SK-N-SH (cell line): ENCODE measurements at regions not wholly inside any gene's neighbourhood (a gene's known extent, or its start where the extent isn't known, plus 50 kb on each side); places are given as distances from the start of the nearest gene placed in this dataset.

Experiments used
- CTCF ChIA-PET: fragments of 300-600, 350-600 bp; formaldehyde crosslinking; extraction: SDS; loops from one replicate; lab custom pipeline; 2021; lab: Yijun Ruan, JAX
- POLR2A ChIA-PET: fragments of 350-600 bp; sonication (Branson Sonifier 250); formaldehyde crosslinking; extraction: SDS; loops from one replicate; lab custom pipeline; 2020; ENCODE audit warnings: antibody characterized with exemption, inconsistent platforms; lab: Yijun Ruan, JAX
- DNase-seq: peaks from one replicate; pipeline ENCODE4 v3.0.0; 2012
- H2AFZ ChIP-seq: fragments of 200-600 bp; sonication (generic); 2 replicates; pipeline ENCODE4 v1.8.1; 2016; ENCODE audit warnings: antibody characterized with exemption, mild to moderate bottlenecking, low read depth
- H3F3A ChIP-seq: fragments of 200-600 bp; sonication (generic); replicated peaks from 2 replicates; pipeline ENCODE3; 2016; ENCODE audit warnings: antibody characterized with exemption, mild to moderate bottlenecking; ENCODE audit not compliant: insufficient read depth
- H3K27ac ChIP-seq, 2 experiments: fragments of 200-500 bp in 1 of 2; fragments of 200-600 bp in 1 of 2; sonication (Bioruptor generic) in 1 of 2; sonication (generic), shearing (Covaris generic) in 1 of 2; 2 replicates each; pipeline versions ENCODE4 v1.5.1 to v1.6.1; 2014 to 2016; ENCODE audit warnings: low read depth in 2 of 2, inconsistent platforms in 1 of 2, low read length in 1 of 2, mild to moderate bottlenecking in 1 of 2, mixed read lengths in 1 of 2
- H3K27me3 ChIP-seq: fragments of 200-600 bp; sonication (generic), shearing (Covaris generic); 2 replicates; pipeline ENCODE4 v1.6.1; 2016; ENCODE audit warnings: mixed run types; ENCODE audit not compliant: insufficient read depth
- H3K36me3 ChIP-seq, 2 experiments: fragments of 200-500 bp in 1 of 2; fragments of 200-600 bp in 1 of 2; sonication (Bioruptor generic) in 1 of 2; sonication (generic) in 1 of 2; replicated peaks in 1 of 2; 2 replicates each; pipeline versions ENCODE3 to v1.5.1; 2014 to 2016; ENCODE audit warnings: low read length in 1 of 2, mild to moderate bottlenecking in 1 of 2; ENCODE audit not compliant: insufficient read depth in 2 of 2, control insufficient read depth in 1 of 2
- H3K4me1 ChIP-seq, 2 experiments: fragments of 200-500 bp in 1 of 2; fragments of 200-600 bp in 1 of 2; sonication (Bioruptor generic) in 1 of 2; sonication (generic), shearing (Covaris generic) in 1 of 2; 2 replicates each; pipeline versions ENCODE4 v1.5.1 to v1.6.1; 2014 to 2016; ENCODE audit warnings: low read depth in 1 of 2, low read length in 1 of 2, mixed run types in 1 of 2; ENCODE audit not compliant: insufficient read depth in 2 of 2, control insufficient read depth in 1 of 2
- H3K4me2 ChIP-seq: fragments of 200-600 bp; sonication (generic), shearing (Covaris generic); 2 replicates; pipeline ENCODE4 v1.6.1; 2017; ENCODE audit warnings: mixed run types
- H3K4me3 ChIP-seq, 2 experiments: fragments of 200-500 bp in 1 of 2; fragments of 200-600 bp in 1 of 2; sonication (Bioruptor generic) in 1 of 2; sonication (generic), shearing (Covaris generic) in 1 of 2; 2 replicates each; pipeline versions ENCODE4 v1.5.1 to v1.8.1; 2014 to 2016; ENCODE audit warnings: low read depth in 2 of 2, inconsistent platforms in 1 of 2, low read length in 1 of 2, mild to moderate bottlenecking in 1 of 2, mixed read lengths in 1 of 2, moderate library complexity in 1 of 2
- H3K79me2 ChIP-seq: fragments of 200-600 bp; sonication (generic); 2 replicates; pipeline ENCODE4 v1.8.1; 2017; ENCODE audit warnings: mild to moderate bottlenecking; ENCODE audit not compliant: insufficient read depth
- H3K9ac ChIP-seq: fragments of 200-600 bp; sonication (generic); 2 replicates; pipeline ENCODE4 v1.6.1; 2017; ENCODE audit warnings: mixed run types
- H3K9me2 ChIP-seq: fragments of 200-600 bp; sonication (generic); 2 replicates; pipeline ENCODE4 v1.6.1; 2017; ENCODE audit warnings: mixed run types
- H3K9me3 ChIP-seq: fragments of 200-600 bp; sonication (generic); 2 replicates; pipeline ENCODE4 v1.6.1; 2017; ENCODE audit warnings: mixed run types, mild to moderate bottlenecking, moderate library complexity
- H4K20me1 ChIP-seq: fragments of 200-600 bp; sonication (generic); 2 replicates; pipeline ENCODE4 v1.6.1; 2017; ENCODE audit warnings: mild to moderate bottlenecking, mixed run types; ENCODE audit not compliant: insufficient read depth
- CTCF ChIP-seq: fragments of 200-600 bp; sonication (generic); IDR thresholded peaks from 2 replicates; pipeline ENCODE4 v1.6.1; 2017; ENCODE audit warnings: antibody characterized with exemption, mild to moderate bottlenecking, moderate library complexity
- EZH2phosphoT487 ChIP-seq: fragments of 200-600 bp; sonication (generic); IDR thresholded peaks from 2 replicates; pipeline ENCODE4 v1.6.1; 2017; ENCODE audit warnings: low read depth, mixed run types, mild to moderate bottlenecking, antibody characterized with exemption, moderate library complexity, borderline replicate concordance
- FOXJ3 ChIP-seq: sonication (generic); formaldehyde crosslinking; IDR thresholded peaks from 2 replicates; pipeline ENCODE4 v1.5.1; 2020; ENCODE audit warnings: mild to moderate bottlenecking, missing genetic modification reagents
- GABPA ChIP-seq: IDR thresholded peaks from 2 replicates; pipeline ENCODE4 v1.4.0; 2012; ENCODE audit warnings: low read depth, mild to moderate bottlenecking
- GATA2 ChIP-seq: sonication (generic); formaldehyde crosslinking; IDR thresholded peaks from 2 replicates; pipeline ENCODE4 v1.5.0; 2020; ENCODE audit warnings: mild to moderate bottlenecking, missing genetic modification reagents
- MEF2A ChIP-seq: IDR thresholded peaks from 2 replicates; pipeline ENCODE4 v1.4.0; 2012; ENCODE audit warnings: low read depth, borderline replicate concordance
- RCOR1 ChIP-seq: fragments of 150-350 bp; IDR thresholded peaks from 2 replicates; pipeline ENCODE4 v1.6.1; 2017; ENCODE audit warnings: antibody characterized with exemption, low read length
- REST ChIP-seq: IDR thresholded peaks from 2 replicates; pipeline ENCODE4 v1.6.1; 2012; ENCODE audit warnings: mild to moderate bottlenecking, low read depth, low read length, moderate library complexity
- RXRA ChIP-seq: IDR thresholded peaks from 2 replicates; pipeline ENCODE4 v1.4.0; 2012; ENCODE audit warnings: low read depth, mild to moderate bottlenecking, borderline replicate concordance
- SMC3 ChIP-seq: IDR thresholded peaks from 2 replicates; pipeline ENCODE4 v1.6.1; 2012; ENCODE audit warnings: low read depth, low read length, improper control_type of control experiment
- TAF1 ChIP-seq: IDR thresholded peaks from 2 replicates; pipeline ENCODE4 v1.6.1; 2012; ENCODE audit warnings: low read depth, mild to moderate bottlenecking, low read length, moderate library complexity, borderline replicate concordance
- TCF12 ChIP-seq: IDR thresholded peaks from 2 replicates; pipeline ENCODE4 v1.4.0; 2012
- TEAD4 ChIP-seq: IDR thresholded peaks from 2 replicates; pipeline ENCODE4 v1.4.0; 2012; ENCODE audit warnings: mild to moderate bottlenecking, borderline replicate concordance; ENCODE audit not compliant: insufficient read depth
- YY1 ChIP-seq: IDR thresholded peaks from 2 replicates; pipeline ENCODE4 v1.4.0; 2012; ENCODE audit warnings: low read depth, mild to moderate bottlenecking
- WGBS: methylation state at CpG from one replicate; pipeline ENCODE4 v1.1.6; 2017; ENCODE audit warnings: low lambda C conversion rate; 5-methylcytosine and 5-hydroxymethylcytosine counted together
- TF ChIP-seq, protein P1 (sequence below): fragments of 150-350 bp; IDR thresholded peaks from 2 replicates; pipeline ENCODE4 v1.6.1; 2016; ENCODE audit warnings: mild to moderate bottlenecking, low read depth, low read length
- TF ChIP-seq, protein P2 (sequence below): IDR thresholded peaks from 2 replicates; pipeline ENCODE4 v1.4.0; 2012; ENCODE audit warnings: low read depth, borderline replicate concordance
- TF ChIP-seq, protein P3 (sequence below): IDR thresholded peaks from 2 replicates; pipeline ENCODE4 v1.4.0; 2012; ENCODE audit warnings: low read depth
- TF ChIP-seq, protein P4 (sequence below): fragments of 150-350 bp; IDR thresholded peaks from 2 replicates; pipeline ENCODE4 v1.6.1; 2017; ENCODE audit warnings: antibody characterized with exemption, low read length, low read depth, borderline replicate concordance
- TF ChIP-seq, protein P5 (sequence below): IDR thresholded peaks from 2 replicates; pipeline ENCODE4 v1.4.0; 2012; ENCODE audit warnings: low read depth, borderline replicate concordance
- TF ChIP-seq, protein P6 (sequence below): IDR thresholded peaks from 2 replicates; pipeline ENCODE4; 2012

GRCh38 chr6:137980777-137981176, 113.7 kb downstream of the TNFAIP3 start:
- H3K4me1 ChIP-seq: no peaks in the 10 kb centered on the region
- no peak overlapping the region for H3K4me3 ChIP-seq
- ChIA-PET POLR2A (no interaction called here), CTCF (interaction anchor here (1.1 to 1.6 kb wide), 2 partner anchors 21 to 667 kb away, joined by 3 to 5 read pairs; no protein-coding TSS in a partner anchor)
- TF ChIP-seq RXRA: no peak
- TF ChIP-seq, protein P1, sequence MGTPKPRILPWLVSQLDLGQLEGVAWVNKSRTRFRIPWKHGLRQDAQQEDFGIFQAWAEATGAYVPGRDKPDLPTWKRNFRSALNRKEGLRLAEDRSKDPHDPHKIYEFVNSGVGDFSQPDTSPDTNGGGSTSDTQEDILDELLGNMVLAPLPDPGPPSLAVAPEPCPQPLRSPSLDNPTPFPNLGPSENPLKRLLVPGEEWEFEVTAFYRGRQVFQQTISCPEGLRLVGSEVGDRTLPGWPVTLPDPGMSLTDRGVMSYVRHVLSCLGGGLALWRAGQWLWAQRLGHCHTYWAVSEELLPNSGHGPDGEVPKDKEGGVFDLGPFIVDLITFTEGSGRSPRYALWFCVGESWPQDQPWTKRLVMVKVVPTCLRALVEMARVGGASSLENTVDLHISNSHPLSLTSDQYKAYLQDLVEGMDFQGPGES: no peak
- TF ChIP-seq SMC3: no peak
- TF ChIP-seq FOXJ3: no peak
- no peak for TF ChIP-seq TAF1
- TF ChIP-seq, protein P2, sequence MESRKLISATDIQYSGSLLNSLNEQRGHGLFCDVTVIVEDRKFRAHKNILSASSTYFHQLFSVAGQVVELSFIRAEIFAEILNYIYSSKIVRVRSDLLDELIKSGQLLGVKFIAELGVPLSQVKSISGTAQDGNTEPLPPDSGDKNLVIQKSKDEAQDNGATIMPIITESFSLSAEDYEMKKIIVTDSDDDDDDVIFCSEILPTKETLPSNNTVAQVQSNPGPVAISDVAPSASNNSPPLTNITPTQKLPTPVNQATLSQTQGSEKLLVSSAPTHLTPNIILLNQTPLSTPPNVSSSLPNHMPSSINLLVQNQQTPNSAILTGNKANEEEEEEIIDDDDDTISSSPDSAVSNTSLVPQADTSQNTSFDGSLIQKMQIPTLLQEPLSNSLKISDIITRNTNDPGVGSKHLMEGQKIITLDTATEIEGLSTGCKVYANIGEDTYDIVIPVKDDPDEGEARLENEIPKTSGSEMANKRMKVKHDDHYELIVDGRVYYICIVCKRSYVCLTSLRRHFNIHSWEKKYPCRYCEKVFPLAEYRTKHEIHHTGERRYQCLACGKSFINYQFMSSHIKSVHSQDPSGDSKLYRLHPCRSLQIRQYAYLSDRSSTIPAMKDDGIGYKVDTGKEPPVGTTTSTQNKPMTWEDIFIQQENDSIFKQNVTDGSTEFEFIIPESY: no peak
- TF ChIP-seq TEAD4: no peak
- TF ChIP-seq GABPA: no peak
- no peak for TF ChIP-seq TCF12
- TF ChIP-seq, protein P3, sequence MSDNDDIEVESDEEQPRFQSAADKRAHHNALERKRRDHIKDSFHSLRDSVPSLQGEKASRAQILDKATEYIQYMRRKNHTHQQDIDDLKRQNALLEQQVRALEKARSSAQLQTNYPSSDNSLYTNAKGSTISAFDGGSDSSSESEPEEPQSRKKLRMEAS: no peak
- TF ChIP-seq, protein P4, sequence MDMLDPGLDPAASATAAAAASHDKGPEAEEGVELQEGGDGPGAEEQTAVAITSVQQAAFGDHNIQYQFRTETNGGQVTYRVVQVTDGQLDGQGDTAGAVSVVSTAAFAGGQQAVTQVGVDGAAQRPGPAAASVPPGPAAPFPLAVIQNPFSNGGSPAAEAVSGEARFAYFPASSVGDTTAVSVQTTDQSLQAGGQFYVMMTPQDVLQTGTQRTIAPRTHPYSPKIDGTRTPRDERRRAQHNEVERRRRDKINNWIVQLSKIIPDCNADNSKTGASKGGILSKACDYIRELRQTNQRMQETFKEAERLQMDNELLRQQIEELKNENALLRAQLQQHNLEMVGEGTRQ: no peak
- no peak for TF ChIP-seq RCOR1
- TF ChIP-seq, protein P5, sequence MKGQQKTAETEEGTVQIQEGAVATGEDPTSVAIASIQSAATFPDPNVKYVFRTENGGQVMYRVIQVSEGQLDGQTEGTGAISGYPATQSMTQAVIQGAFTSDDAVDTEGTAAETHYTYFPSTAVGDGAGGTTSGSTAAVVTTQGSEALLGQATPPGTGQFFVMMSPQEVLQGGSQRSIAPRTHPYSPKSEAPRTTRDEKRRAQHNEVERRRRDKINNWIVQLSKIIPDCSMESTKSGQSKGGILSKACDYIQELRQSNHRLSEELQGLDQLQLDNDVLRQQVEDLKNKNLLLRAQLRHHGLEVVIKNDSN: no peak
- TF ChIP-seq REST: no peak
- no peak for TF ChIP-seq EZH2phosphoT487
- TF ChIP-seq MEF2A: no peak
- TF ChIP-seq, protein P6, sequence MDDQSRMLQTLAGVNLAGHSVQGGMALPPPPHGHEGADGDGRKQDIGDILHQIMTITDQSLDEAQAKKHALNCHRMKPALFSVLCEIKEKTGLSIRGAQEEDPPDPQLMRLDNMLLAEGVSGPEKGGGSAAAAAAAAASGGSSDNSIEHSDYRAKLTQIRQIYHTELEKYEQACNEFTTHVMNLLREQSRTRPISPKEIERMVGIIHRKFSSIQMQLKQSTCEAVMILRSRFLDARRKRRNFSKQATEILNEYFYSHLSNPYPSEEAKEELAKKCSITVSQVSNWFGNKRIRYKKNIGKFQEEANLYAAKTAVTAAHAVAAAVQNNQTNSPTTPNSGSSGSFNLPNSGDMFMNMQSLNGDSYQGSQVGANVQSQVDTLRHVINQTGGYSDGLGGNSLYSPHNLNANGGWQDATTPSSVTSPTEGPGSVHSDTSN: no peak
- TF ChIP-seq YY1: no peak
- no peak for TF ChIP-seq GATA2 (CRISPR knock-in tag)
- no peak for TF ChIP-seq CTCF
- no peaks in the 10 kb centered on the region for H3K9me3 ChIP-seq
- peaks cover 6% of the 10 kb centered on the region; the same call in 1 of the 2 replicates for H3K27me3 ChIP-seq
- WGBS: 0% methylated on average over 1 of the region's 1 CpG
- H2AFZ ChIP-seq: no peak overlapping the region
- H3F3A ChIP-seq: no peaks in the 10 kb centered on the region
- H3K27ac ChIP-seq: no peak overlapping the region
- no peaks in the 10 kb centered on the region for H3K36me3 ChIP-seq
- no peak for DNase-seq
- no peaks in the 10 kb centered on the region for H4K20me1 ChIP-seq
- H3K4me2 ChIP-seq: no peak overlapping the region
- no peaks in the 10 kb centered on the region for H3K9me2 ChIP-seq
- H3K9ac ChIP-seq: no peak overlapping the region
- no peaks in the 10 kb centered on the region for H3K79me2 ChIP-seq
